ENCODE measurements at regions not wholly inside any gene's neighbourhood (a gene's known extent, or its start where the extent isn't known, plus 50 kb on each side); places are given as distances from the start of the nearest gene placed in this dataset.

- H3K4me3 ChIP-seq (replicated peaks; ENCODE audit: low read depth, low read length), result no peak overlapping the region
- DNase-seq (ENCODE audit: low read depth), result no peak
- TF ChIP-seq CTCF (IDR thresholded peaks at IDR 0.05; ENCODE audit: low read length, missing control alignments), result no peak
Observed at GRCh38 chr9:96126321-96126881, 175.6 kb downstream of the HSD17B3 start.

- no peak for TF ChIP-seq CTCF (IDR thresholded peaks at IDR 0.05; ENCODE audit: low read length, missing control alignments)
- H3K4me3 ChIP-seq (replicated peaks; ENCODE audit: low read depth, low read length), result no peak overlapping the region
- DNase-seq (ENCODE audit: low read depth), result no peak
Observed at GRCh38 chr9:96125624-96126023, 176.4 kb downstream of the HSD17B3 start.

GRCh38 chr9:96122751-96123150 lies 179.2 kb downstream of the HSD17B3 start:
- no peak overlapping the region for H3K4me3 ChIP-seq (replicated peaks; ENCODE audit: low read depth, low read length)
- DNase-seq (ENCODE audit: low read depth), result peak; percentile 42
- no peak for TF ChIP-seq CTCF (IDR thresholded peaks at IDR 0.05; ENCODE audit: low read length, missing control alignments)

GRCh38 chr9:96122282-96122681 lies 179.7 kb downstream of the HSD17B3 start:
- DNase-seq (ENCODE audit: low read depth), result no peak

GRCh38 chr9:96121136-96121535 lies 180.8 kb downstream of the HSD17B3 start:
- DNase-seq (ENCODE audit: low read depth), result no peak
- H3K4me3 ChIP-seq (replicated peaks; ENCODE audit: low read depth, low read length), result no peak overlapping the region
- TF ChIP-seq CTCF (IDR thresholded peaks at IDR 0.05; ENCODE audit: low read length, missing control alignments), result no peak

More at GRCh38 chr9:96122282-96122681, 179.7 kb downstream of the HSD17B3 start:
- no peak overlapping the region for H3K4me3 ChIP-seq (replicated peaks; ENCODE audit: low read depth, low read length)
- no peak for TF ChIP-seq CTCF (IDR thresholded peaks at IDR 0.05; ENCODE audit: low read length, missing control alignments)

- DNase-seq (ENCODE audit: low read depth), result no peak
- no peak overlapping the region for H3K4me3 ChIP-seq (replicated peaks; ENCODE audit: low read depth, low read length)
- TF ChIP-seq CTCF (IDR thresholded peaks at IDR 0.05; ENCODE audit: low read length, missing control alignments), result no peak
Observed at GRCh38 chr9:96117398-96118080, 184.4 kb downstream of the HSD17B3 start.
